NB4 (cell line): ENCODE measurements at regions not wholly inside any gene's neighbourhood (a gene's known extent, or its start where the extent isn't known, plus 50 kb on each side); places are given as distances from the start of the nearest gene placed in this dataset.

Source experiments
- DNase-seq: peaks from one replicate; pipeline ENCODE4 v3.0.0; 2010; ENCODE audit warnings: low read depth
- H3K4me3 ChIP-seq: one replicate; pipeline ENCODE4 v1.5.1; 2011; ENCODE audit warnings: mild to moderate bottlenecking, low read depth, low read length, moderate library complexity
- MYC ChIP-seq: IDR thresholded peaks from 2 replicates; pipeline ENCODE4 v1.6.1; 2011; ENCODE audit warnings: low read depth, low read length
- POLR2A ChIP-seq: IDR thresholded peaks from 2 replicates; pipeline ENCODE4 v1.6.1; 2011; ENCODE audit warnings: mild to moderate bottlenecking; ENCODE audit not compliant: insufficient read length; ENCODE audit errors: extremely low read depth
- TF ChIP-seq, protein P1 (sequence below): IDR thresholded peaks from one replicate; pipeline ENCODE4 v1.5.1; 2012; ENCODE audit warnings: low read depth, low read length
- TF ChIP-seq, protein P2 (sequence below): IDR thresholded peaks from 2 replicates; pipeline ENCODE4 v1.6.1; 2011; ENCODE audit warnings: low read depth, low read length

DNA sequence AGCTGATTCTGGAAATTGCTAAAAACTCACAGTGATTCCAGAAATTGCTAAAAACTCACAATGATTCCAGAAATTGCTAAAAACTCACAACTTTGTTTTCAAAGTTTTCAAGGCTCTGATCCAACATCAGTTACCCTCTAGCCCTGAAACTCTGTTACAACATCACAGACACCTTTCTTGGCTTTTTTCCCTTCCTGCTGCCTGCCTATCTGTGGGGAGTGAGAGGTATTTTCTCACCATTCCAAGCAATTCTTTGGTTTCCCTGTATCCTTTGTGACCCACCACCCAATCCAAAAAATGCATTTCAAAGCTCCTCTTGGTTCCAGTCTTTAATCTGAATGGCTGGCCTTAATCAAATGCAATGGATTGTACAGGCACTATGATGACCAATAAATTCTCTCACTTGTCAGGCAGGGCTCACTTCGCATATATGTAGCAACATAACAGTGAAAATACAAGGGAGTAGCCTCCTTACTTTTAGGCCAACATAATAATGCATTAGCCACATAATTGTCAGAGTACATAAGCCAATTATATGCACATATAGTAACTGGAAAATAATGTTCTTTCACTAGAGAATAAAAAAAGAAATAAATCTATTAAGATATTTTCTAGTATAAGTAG is 1139.0 kb downstream of the ROBO2 start:
- no peak overlapping the region for H3K4me3 ChIP-seq
- DNase-seq: no peak
- TF ChIP-seq, protein P1, sequence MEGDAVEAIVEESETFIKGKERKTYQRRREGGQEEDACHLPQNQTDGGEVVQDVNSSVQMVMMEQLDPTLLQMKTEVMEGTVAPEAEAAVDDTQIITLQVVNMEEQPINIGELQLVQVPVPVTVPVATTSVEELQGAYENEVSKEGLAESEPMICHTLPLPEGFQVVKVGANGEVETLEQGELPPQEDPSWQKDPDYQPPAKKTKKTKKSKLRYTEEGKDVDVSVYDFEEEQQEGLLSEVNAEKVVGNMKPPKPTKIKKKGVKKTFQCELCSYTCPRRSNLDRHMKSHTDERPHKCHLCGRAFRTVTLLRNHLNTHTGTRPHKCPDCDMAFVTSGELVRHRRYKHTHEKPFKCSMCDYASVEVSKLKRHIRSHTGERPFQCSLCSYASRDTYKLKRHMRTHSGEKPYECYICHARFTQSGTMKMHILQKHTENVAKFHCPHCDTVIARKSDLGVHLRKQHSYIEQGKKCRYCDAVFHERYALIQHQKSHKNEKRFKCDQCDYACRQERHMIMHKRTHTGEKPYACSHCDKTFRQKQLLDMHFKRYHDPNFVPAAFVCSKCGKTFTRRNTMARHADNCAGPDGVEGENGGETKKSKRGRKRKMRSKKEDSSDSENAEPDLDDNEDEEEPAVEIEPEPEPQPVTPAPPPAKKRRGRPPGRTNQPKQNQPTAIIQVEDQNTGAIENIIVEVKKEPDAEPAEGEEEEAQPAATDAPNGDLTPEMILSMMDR: no peak
- TF ChIP-seq MYC: no peak
- TF ChIP-seq, protein P2, sequence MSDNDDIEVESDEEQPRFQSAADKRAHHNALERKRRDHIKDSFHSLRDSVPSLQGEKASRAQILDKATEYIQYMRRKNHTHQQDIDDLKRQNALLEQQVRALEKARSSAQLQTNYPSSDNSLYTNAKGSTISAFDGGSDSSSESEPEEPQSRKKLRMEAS: no peak
- no peak for TF ChIP-seq POLR2A

DNA sequence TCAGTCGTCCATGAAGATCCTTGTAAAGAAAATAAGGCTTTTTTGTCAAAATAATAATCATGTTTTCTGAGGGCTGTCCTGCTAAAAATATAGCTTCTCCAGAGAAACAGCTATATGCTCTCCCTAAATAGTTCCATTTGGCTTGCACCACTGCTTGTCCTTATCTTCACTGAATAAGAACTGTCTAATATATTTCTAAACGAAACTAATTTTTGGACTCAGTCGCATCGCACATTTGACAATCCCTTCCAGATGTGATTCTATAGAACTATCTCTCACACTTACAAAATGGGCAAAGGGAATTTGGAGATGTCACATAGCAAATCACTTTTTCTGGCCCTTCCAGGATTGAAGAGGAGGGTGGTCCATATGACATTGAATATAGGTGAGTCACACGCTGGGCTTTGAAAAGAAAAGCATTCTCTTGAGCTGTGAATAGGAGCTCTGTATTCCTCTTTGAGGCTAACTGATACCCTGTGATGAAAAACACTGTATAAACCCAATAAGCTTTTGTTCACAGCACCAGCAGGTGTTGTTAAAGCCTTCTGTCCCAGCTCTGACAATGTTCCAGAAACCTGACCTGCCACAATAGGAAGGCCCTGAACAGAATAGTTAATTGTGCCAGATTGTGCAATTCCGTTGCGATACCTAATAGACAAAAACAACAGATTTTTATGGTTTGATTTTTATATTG is 1144.2 kb downstream of the ROBO2 start:
- no peak overlapping the region for H3K4me3 ChIP-seq
- TF ChIP-seq POLR2A (no peak), MYC (no peak)
- TF ChIP-seq, protein P1: no peak
- TF ChIP-seq, protein P2: no peak
- DNase-seq: no peak

DNA sequence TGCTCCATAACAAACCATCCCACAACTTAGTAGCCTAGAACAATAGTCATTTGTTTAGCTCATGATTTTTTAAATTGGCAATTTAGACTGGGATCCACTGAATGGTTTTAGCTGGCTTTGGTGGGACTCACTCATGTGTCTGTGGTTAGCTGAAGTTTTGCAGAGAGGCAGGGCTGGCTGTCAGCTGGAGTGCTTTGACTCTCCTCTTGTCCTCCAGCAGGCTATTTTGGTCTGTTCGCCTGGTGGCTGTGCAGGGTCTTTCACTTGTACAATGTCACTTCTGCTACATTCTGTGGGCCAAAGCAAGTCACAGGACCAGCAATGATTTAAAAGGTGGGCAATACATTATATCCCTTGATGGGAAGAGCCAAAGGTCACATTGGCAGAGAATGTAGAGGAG is 1146.5 kb downstream of the ROBO2 start:
- no peak overlapping the region for H3K4me3 ChIP-seq
- TF ChIP-seq, protein P2: no peak
- TF ChIP-seq, protein P1: no peak
- no peak for TF ChIP-seq POLR2A
- no peak for TF ChIP-seq MYC
- no peak for DNase-seq

- TF ChIP-seq, protein P1: no peak
- TF ChIP-seq POLR2A (no peak), MYC (no peak)
- TF ChIP-seq, protein P2: no peak
- no peak overlapping the region for H3K4me3 ChIP-seq
- no peak for DNase-seq
Measured at GRCh38 chr3:78201091-78201490, 1161.2 kb downstream of the ROBO2 start.

DNA sequence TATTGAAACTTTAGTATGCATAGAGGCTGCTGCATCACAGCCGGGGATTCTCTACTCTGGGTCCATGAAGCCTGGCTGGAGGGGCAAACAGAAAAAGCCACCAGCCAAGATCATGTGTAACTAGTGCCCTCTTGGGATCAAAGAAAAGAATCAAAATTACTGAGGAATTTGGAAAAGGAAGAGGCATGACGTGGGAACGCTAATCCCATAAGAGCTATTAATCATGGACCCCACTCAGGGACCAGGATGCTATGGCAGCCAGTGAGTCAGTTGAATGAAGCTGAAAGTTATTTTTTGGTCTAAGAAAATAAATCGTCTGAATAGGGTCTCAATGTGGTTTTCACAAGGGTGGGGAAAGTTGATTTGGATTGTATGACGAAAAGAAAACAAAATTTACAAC is 1165.1 kb downstream of the ROBO2 start:
- DNase-seq: no peak
- H3K4me3 ChIP-seq: no peak overlapping the region

More for the DNA sequence above, 1165.1 kb downstream of the ROBO2 start:
- TF ChIP-seq POLR2A: no peak
- TF ChIP-seq, protein P2: no peak
- TF ChIP-seq, protein P1: no peak
- no peak for TF ChIP-seq MYC
